HEK293 (cell line): ENCODE measurements at regions not wholly inside any gene's neighbourhood (a gene's known extent, or its start where the extent isn't known, plus 50 kb on each side); places are given as distances from the start of the nearest gene placed in this dataset.

Experiments used
- CTCF ChIA-PET: fragments of 350-600 bp; formaldehyde crosslinking; extraction: SDS; loops from one replicate; lab custom pipeline; 2021; ENCODE audit warnings: antibody characterized with exemption; lab: Yijun Ruan, JAX
- POLR2A ChIA-PET: fragments of 300-600 bp; formaldehyde crosslinking; extraction: SDS; loops from one replicate; lab custom pipeline; 2020; ENCODE audit warnings: antibody characterized with exemption, inconsistent platforms; lab: Yijun Ruan, JAX
- H3K27ac ChIP-seq: fragments of 200-500 bp; sonication (Bioruptor generic); 2 replicates; pipeline ENCODE4 v1.5.1; 2014; ENCODE audit warnings: low read depth, low read length, control low read depth, inconsistent platforms; ENCODE audit errors: extremely low read depth
- H3K36me3 ChIP-seq, 2 experiments: fragments of 200-500 bp in 1 of 2; sonication (Bioruptor generic) in 1 of 2; 1 replicate in 1 of 2; 2 replicates in 1 of 2; pipeline ENCODE4 v1.5.1; 2014 to 2017; ENCODE audit warnings: inconsistent platforms in 2 of 2, low read length in 2 of 2; ENCODE audit not compliant: control insufficient read depth in 2 of 2, insufficient read depth in 1 of 2
- H3K4me1 ChIP-seq: fragments of 200-500 bp; sonication (Bioruptor generic); 2 replicates; pipeline ENCODE4 v1.5.1; 2014; ENCODE audit warnings: mild to moderate bottlenecking, low read length, inconsistent platforms; ENCODE audit not compliant: control insufficient read depth, insufficient read depth
- H3K4me3 ChIP-seq: 2 replicates; pipeline ENCODE4 v1.5.1; 2011; ENCODE audit warnings: low read depth, mild to moderate bottlenecking, control low read depth, low read length, moderate library complexity
- H3K9me3 ChIP-seq: fragments of 200-500 bp; sonication (Bioruptor generic); 2 replicates; pipeline ENCODE4 v1.5.1; 2014; ENCODE audit warnings: low read depth, low read length, inconsistent platforms; ENCODE audit not compliant: control insufficient read depth, insufficient read depth
- ATF2 ChIP-seq: fragments of 450-650 bp; formaldehyde crosslinking; IDR thresholded peaks from 2 replicates; pipeline ENCODE4 v1.5.1; 2016; ENCODE audit warnings: missing biosample characterization, missing genetic modification characterization, low read depth
- GLIS2 ChIP-seq: fragments of 450-650 bp; formaldehyde crosslinking; IDR thresholded peaks from 2 replicates; pipeline ENCODE4 v1.5.1; 2016; ENCODE audit warnings: missing biosample characterization, missing genetic modification characterization
- MZF1 ChIP-seq: fragments of 450-650 bp; formaldehyde crosslinking; IDR thresholded peaks from 2 replicates; pipeline ENCODE4 v1.5.1; 2017; ENCODE audit warnings: missing biosample characterization, missing genetic modification characterization, borderline replicate concordance
- SP3 ChIP-seq: fragments of 450-650 bp; formaldehyde crosslinking; IDR thresholded peaks from 2 replicates; pipeline ENCODE4 v1.5.1; 2016; ENCODE audit warnings: missing biosample characterization, missing genetic modification characterization
- TSHZ1 ChIP-seq: fragments of 450-650 bp; formaldehyde crosslinking; IDR thresholded peaks from 2 replicates; pipeline ENCODE4 v1.5.1; 2016; ENCODE audit warnings: missing biosample characterization, missing genetic modification characterization, borderline replicate concordance
- ZBTB21 ChIP-seq: fragments of 450-650 bp; formaldehyde crosslinking; IDR thresholded peaks from 2 replicates; pipeline ENCODE4 v1.5.1; 2017; ENCODE audit warnings: missing biosample characterization, missing genetic modification characterization
- ZBTB48 ChIP-seq: fragments of 450-650 bp; formaldehyde crosslinking; IDR thresholded peaks from 2 replicates; pipeline ENCODE4 v1.5.1; 2016; ENCODE audit warnings: missing biosample characterization, missing genetic modification characterization
- ZBTB6 ChIP-seq: fragments of 450-650 bp; formaldehyde crosslinking; IDR thresholded peaks from 2 replicates; pipeline ENCODE4 v1.5.1; 2017; ENCODE audit warnings: missing biosample characterization, missing genetic modification characterization
- ZBTB8A ChIP-seq: fragments of 450-650 bp; formaldehyde crosslinking; IDR thresholded peaks from 2 replicates; pipeline ENCODE4 v1.5.1; 2016; ENCODE audit warnings: missing biosample characterization, missing genetic modification characterization
- ZFP41 ChIP-seq: fragments of 450-650 bp; formaldehyde crosslinking; IDR thresholded peaks from 2 replicates; pipeline ENCODE4 v1.5.1; 2016; ENCODE audit warnings: missing biosample characterization, missing genetic modification characterization, borderline replicate concordance
- ZNF18 ChIP-seq: fragments of 450-650 bp; formaldehyde crosslinking; IDR thresholded peaks from 2 replicates; pipeline ENCODE4 v1.5.1; 2016; ENCODE audit warnings: missing biosample characterization, missing genetic modification characterization
- ZNF274 ChIP-seq, 2 experiments: fragments of 200-500 bp in 1 of 2; fragments of 450-650 bp in 1 of 2; sonication (Bioruptor generic) in 1 of 2; formaldehyde crosslinking in 1 of 2; IDR thresholded peaks; 2 replicates each; pipeline versions ENCODE4 v1.5.1 to v1.6.1; 2014 to 2016; ENCODE audit warnings: borderline replicate concordance in 1 of 2, inconsistent platforms in 1 of 2, low read length in 1 of 2, missing biosample characterization in 1 of 2, missing genetic modification characterization in 1 of 2
- ZNF350 ChIP-seq: fragments of 450-650 bp; formaldehyde crosslinking; IDR thresholded peaks from 2 replicates; pipeline ENCODE4 v1.5.0; 2017; ENCODE audit warnings: missing biosample characterization, mild to moderate bottlenecking, missing genetic modification characterization
- ZNF37A ChIP-seq: fragments of 450-650 bp; IDR thresholded peaks from 2 replicates; pipeline ENCODE4 v1.5.1; 2018; ENCODE audit warnings: missing biosample characterization, missing genetic modification characterization
- ZNF510 ChIP-seq: fragments of 450-650 bp; formaldehyde crosslinking; IDR thresholded peaks from 2 replicates; pipeline ENCODE4 v1.5.1; 2018; ENCODE audit warnings: mild to moderate bottlenecking, missing genetic modification characterization, missing biosample characterization; ENCODE audit not compliant: insufficient replicate concordance
- ZNF514 ChIP-seq: fragments of 450-650 bp; formaldehyde crosslinking; IDR thresholded peaks from 2 replicates; pipeline ENCODE4 v1.5.1; 2016; ENCODE audit warnings: missing biosample characterization, missing genetic modification characterization
- ZNF610 ChIP-seq: fragments of 450-650 bp; formaldehyde crosslinking; IDR thresholded peaks from 2 replicates; pipeline ENCODE4 v1.5.1; 2016; ENCODE audit warnings: missing biosample characterization, missing genetic modification characterization, borderline replicate concordance
- ZNF664 ChIP-seq: fragments of 450-650 bp; formaldehyde crosslinking; IDR thresholded peaks from 2 replicates; pipeline ENCODE4 v1.5.1; 2016; ENCODE audit warnings: missing biosample characterization, missing genetic modification characterization
- ZNF701 ChIP-seq: fragments of 450-650 bp; formaldehyde crosslinking; IDR thresholded peaks from 2 replicates; pipeline ENCODE4 v1.5.1; 2016; ENCODE audit warnings: missing biosample characterization, missing genetic modification characterization
- ZNF707 ChIP-seq: fragments of 450-650 bp; formaldehyde crosslinking; IDR thresholded peaks from 2 replicates; pipeline ENCODE4 v1.5.1; 2016; ENCODE audit warnings: missing biosample characterization, missing genetic modification characterization
- TF ChIP-seq, protein P1 (sequence below): fragments of 450-650 bp; formaldehyde crosslinking; IDR thresholded peaks from 2 replicates; pipeline ENCODE4 v1.5.1; 2016; ENCODE audit warnings: missing biosample characterization, missing genetic modification characterization
- TF ChIP-seq, protein P2 (sequence below): fragments of 450-650 bp; IDR thresholded peaks from 2 replicates; pipeline ENCODE4 v1.5.1; 2018; ENCODE audit warnings: missing biosample characterization, missing genetic modification characterization
- TF ChIP-seq, protein P3 (sequence below): fragments of 450-650 bp; formaldehyde crosslinking; IDR thresholded peaks from 2 replicates; pipeline ENCODE4 v1.5.1; 2017; ENCODE audit warnings: missing biosample characterization, missing genetic modification characterization

DNA sequence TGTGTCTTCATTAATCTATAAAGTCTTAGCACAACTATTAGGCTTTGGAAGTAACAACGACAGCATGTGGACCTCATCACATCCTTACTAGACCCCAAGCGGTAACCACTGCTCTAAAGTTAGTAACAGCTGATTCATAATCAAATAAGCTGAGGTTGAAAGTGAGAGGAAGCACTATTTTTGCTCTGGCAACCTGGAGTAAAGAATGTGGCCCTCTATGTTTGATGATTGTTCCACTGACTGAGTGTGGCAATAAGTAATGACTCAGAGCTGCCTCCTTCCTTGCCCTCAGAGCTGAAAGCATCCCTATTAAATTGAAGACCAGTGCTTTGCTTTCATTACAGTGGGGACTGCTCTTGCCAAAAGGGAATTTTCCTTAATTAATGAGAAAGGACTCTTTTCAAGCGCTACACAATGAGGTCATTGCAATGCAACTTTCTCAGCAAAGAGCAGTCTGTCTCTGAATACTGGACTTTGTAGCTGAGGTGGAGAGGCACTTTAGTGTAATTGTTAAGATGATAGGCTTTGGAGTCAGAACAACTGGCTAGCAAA is 906.1 kb upstream of the RAG2 start (continued):
- no peak for TF ChIP-seq TSHZ1 (tag by site-specific recombination)
- TF ChIP-seq ZBTB8A = no peak
- no peak for TF ChIP-seq ZNF350 (tag by site-specific recombination)
- no peak for TF ChIP-seq SP3 (tag by site-specific recombination)
- TF ChIP-seq ATF2 (tag by site-specific recombination) = no peak
- TF ChIP-seq ZNF701 = no peak
- TF ChIP-seq, protein P1, sequence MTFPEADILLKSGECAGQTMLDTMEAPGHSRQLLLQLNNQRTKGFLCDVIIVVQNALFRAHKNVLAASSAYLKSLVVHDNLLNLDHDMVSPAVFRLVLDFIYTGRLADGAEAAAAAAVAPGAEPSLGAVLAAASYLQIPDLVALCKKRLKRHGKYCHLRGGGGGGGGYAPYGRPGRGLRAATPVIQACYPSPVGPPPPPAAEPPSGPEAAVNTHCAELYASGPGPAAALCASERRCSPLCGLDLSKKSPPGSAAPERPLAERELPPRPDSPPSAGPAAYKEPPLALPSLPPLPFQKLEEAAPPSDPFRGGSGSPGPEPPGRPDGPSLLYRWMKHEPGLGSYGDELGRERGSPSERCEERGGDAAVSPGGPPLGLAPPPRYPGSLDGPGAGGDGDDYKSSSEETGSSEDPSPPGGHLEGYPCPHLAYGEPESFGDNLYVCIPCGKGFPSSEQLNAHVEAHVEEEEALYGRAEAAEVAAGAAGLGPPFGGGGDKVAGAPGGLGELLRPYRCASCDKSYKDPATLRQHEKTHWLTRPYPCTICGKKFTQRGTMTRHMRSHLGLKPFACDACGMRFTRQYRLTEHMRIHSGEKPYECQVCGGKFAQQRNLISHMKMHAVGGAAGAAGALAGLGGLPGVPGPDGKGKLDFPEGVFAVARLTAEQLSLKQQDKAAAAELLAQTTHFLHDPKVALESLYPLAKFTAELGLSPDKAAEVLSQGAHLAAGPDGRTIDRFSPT = no peak
- TF ChIP-seq ZNF610 (tag by site-specific recombination) = no peak
- no peak for TF ChIP-seq ZNF274 (IDR thresholded peaks at IDR 0.05; ENCODE audit: low read length)
- no peak for TF ChIP-seq ZNF274 (tag by site-specific recombination; IDR thresholded peaks at IDR 0.05; ENCODE audit: borderline replicate concordance)
- no peak for TF ChIP-seq ZBTB6 (tag by site-specific recombination)
- no peak for TF ChIP-seq ZNF37A (tag by site-specific recombination)
- TF ChIP-seq ZBTB48 (tag by site-specific recombination) = no peak
- TF ChIP-seq, protein P2, sequence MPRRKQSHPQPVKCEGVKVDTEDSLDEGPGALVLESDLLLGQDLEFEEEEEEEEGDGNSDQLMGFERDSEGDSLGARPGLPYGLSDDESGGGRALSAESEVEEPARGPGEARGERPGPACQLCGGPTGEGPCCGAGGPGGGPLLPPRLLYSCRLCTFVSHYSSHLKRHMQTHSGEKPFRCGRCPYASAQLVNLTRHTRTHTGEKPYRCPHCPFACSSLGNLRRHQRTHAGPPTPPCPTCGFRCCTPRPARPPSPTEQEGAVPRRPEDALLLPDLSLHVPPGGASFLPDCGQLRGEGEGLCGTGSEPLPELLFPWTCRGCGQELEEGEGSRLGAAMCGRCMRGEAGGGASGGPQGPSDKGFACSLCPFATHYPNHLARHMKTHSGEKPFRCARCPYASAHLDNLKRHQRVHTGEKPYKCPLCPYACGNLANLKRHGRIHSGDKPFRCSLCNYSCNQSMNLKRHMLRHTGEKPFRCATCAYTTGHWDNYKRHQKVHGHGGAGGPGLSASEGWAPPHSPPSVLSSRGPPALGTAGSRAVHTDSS (tag by site-specific recombination) = no peak

GRCh38 chr11:37503411-37504059 is 905.5 kb upstream of the RAG2 start:
- Histone ChIP-seq H3K27ac (no peak overlapping the region), H3K9me3 (no peaks in the 10 kb centered on the region), H3K36me3 (no peaks in the 10 kb centered on the region), H3K4me3 (no peak overlapping the region), H3K4me1 (no peaks in the 10 kb centered on the region)
- CTCF ChIA-PET = interaction anchor here (1.1 kb wide), 1 partner anchor 177 kb away, joined by 8 read pairs; no protein-coding TSS in a partner anchor
- POLR2A ChIA-PET = no interaction called here
- no peak for TF ChIP-seq ZNF514
- TF ChIP-seq ZNF510 = no peak
- TF ChIP-seq, protein P3, sequence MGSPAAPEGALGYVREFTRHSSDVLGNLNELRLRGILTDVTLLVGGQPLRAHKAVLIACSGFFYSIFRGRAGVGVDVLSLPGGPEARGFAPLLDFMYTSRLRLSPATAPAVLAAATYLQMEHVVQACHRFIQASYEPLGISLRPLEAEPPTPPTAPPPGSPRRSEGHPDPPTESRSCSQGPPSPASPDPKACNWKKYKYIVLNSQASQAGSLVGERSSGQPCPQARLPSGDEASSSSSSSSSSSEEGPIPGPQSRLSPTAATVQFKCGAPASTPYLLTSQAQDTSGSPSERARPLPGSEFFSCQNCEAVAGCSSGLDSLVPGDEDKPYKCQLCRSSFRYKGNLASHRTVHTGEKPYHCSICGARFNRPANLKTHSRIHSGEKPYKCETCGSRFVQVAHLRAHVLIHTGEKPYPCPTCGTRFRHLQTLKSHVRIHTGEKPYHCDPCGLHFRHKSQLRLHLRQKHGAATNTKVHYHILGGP = no peak
- no peak for TF ChIP-seq ZNF18 (tag by site-specific recombination)
- no peak for TF ChIP-seq ZFP41 (tag by site-specific recombination)
- TF ChIP-seq MZF1 (tag by site-specific recombination) = no peak
- TF ChIP-seq GLIS2 (tag by site-specific recombination) = no peak
- TF ChIP-seq ZNF664 = no peak
- no peak for TF ChIP-seq ZBTB8A
- no peak for TF ChIP-seq ZNF707
- TF ChIP-seq ZBTB21 = no peak
